ENCODE measurements at regions not wholly inside any gene's neighbourhood (a gene's known extent, or its start where the extent isn't known, plus 50 kb on each side); places are given as distances from the start of the nearest gene placed in this dataset.

- TF ChIP-seq, protein P1, sequence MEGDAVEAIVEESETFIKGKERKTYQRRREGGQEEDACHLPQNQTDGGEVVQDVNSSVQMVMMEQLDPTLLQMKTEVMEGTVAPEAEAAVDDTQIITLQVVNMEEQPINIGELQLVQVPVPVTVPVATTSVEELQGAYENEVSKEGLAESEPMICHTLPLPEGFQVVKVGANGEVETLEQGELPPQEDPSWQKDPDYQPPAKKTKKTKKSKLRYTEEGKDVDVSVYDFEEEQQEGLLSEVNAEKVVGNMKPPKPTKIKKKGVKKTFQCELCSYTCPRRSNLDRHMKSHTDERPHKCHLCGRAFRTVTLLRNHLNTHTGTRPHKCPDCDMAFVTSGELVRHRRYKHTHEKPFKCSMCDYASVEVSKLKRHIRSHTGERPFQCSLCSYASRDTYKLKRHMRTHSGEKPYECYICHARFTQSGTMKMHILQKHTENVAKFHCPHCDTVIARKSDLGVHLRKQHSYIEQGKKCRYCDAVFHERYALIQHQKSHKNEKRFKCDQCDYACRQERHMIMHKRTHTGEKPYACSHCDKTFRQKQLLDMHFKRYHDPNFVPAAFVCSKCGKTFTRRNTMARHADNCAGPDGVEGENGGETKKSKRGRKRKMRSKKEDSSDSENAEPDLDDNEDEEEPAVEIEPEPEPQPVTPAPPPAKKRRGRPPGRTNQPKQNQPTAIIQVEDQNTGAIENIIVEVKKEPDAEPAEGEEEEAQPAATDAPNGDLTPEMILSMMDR (IDR thresholded peaks at IDR 0.05 in 4 of 5, conservative IDR thresholded peaks at IDR 0.05 in 1 of 5), result no peak
- TF ChIP-seq POLR2A (IDR thresholded peaks at IDR 0.05), result no peak
Measured at GRCh38 chr1:5200006-5200405, 545.6 kb downstream of the AJAP1 start.

All from gastrocnemius medialis (tissue), 4 donors.